ENCODE measurements at regions not wholly inside any gene's neighbourhood (a gene's known extent, or its start where the extent isn't known, plus 50 kb on each side); places are given as distances from the start of the nearest gene placed in this dataset.

DNA sequence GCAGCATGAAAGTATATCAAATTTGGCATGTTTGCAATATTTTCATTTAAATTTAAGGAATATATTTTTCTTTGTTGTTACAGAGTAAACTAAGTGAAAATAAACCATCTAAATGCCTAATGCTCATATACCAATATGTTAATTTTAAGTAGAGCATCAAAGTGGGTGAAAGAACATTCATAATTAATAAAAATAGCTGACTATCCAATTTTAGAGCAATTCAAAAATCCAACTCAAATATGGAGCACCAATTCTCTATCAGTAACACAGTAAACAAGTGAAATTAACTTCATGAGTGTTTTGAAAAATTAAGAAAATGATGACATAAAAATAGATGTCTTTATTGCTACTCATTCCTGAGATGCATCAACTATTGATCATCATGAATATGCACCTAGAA, 893.0 kb downstream of the DSC3 start (continued):
- TF ChIP-seq ATF2 (IDR thresholded peaks at IDR 0.05; ENCODE audit: low read length) (no peak), SIN3A (conservative IDR thresholded peaks at IDR 0.05 in 1 of 2, IDR thresholded peaks at IDR 0.05 in 1 of 2; ENCODE audit: low read depth in 1 of 2, low read length in 2 of 2) (no peak), JUN (IDR thresholded peaks at IDR 0.05; ENCODE audit: low read depth, low read length) (no peak), RXRA (IDR thresholded peaks at IDR 0.05; ENCODE audit: insufficient read depth, low read depth, low read length) (no peak), HDAC6 (IDR thresholded peaks at IDR 0.05; ENCODE audit: low read depth, low read length) (no peak), BACH1 (IDR thresholded peaks at IDR 0.05; ENCODE audit: low read length) (no peak), SP1 (IDR thresholded peaks at IDR 0.05; ENCODE audit: low read depth, low read length) (no peak), CTBP2 (IDR thresholded peaks at IDR 0.05; ENCODE audit: borderline replicate concordance, insufficient read depth, insufficient read length, low read length) (no peak)
